Body of pancreas (tissue), 4 donors: ENCODE measurements at regions not wholly inside any gene's neighbourhood (a gene's known extent, or its start where the extent isn't known, plus 50 kb on each side); places are given as distances from the start of the nearest gene placed in this dataset.

Source experiments
- CTCF ChIP-seq, 7 experiments: fragments of 450-650 bp in 4 of 7; fragments of 200-600 bp in 3 of 7; sonication (generic) in 3 of 7; IDR thresholded peaks; one replicate each; pipeline ENCODE4 v1.5.1; 2016 to 2019; ENCODE audit warnings: antibody characterized with exemption in 7 of 7
- POLR2A ChIP-seq, 3 donors: fragments of 450-650 bp; IDR thresholded peaks; one replicate each; pipeline ENCODE4 v1.6.1; 2016; ENCODE audit warnings: antibody characterized with exemption in 3 of 3, mild to moderate bottlenecking in 2 of 3

- TF ChIP-seq POLR2A (IDR thresholded peaks at IDR 0.05) = no peak
- no peak for TF ChIP-seq CTCF (IDR thresholded peaks at IDR 0.05)
Observed at GRCh38 chr13:88601949-88602348, 930.8 kb downstream of the SLITRK5 start.
